ENCODE measurements at regions not wholly inside any gene's neighbourhood (a gene's known extent, or its start where the extent isn't known, plus 50 kb on each side); places are given as distances from the start of the nearest gene placed in this dataset.
"Not testable (repeated sequence)": the region's sequence is repeated elsewhere in the genome, so short reads cannot be mapped to it uniquely, and the experiment has no call there.

GRCh38 chr14:22200977-22201605 lies 387.9 kb downstream of the DAD1 start:
- DNase-seq (ENCODE audit: low read depth) = peak; percentile 50

- DNase-seq (ENCODE audit: low read depth) = not testable (repeated sequence)
These were observed 388.9 kb downstream of the DAD1 start for GRCh38 chr14:22200131-22200530.

- DNase-seq (ENCODE audit: low read depth) = no peak
These were observed 394.4 kb downstream of the DAD1 start for GRCh38 chr14:22194664-22195063.

GRCh38 chr14:22190411-22191191 lies 398.4 kb downstream of the DAD1 start:
- DNase-seq (ENCODE audit: low read depth) = no peak

GRCh38 chr14:22189881-22190280 lies 399.1 kb downstream of the DAD1 start:
- DNase-seq (ENCODE audit: low read depth) = no peak

- no peak for DNase-seq (ENCODE audit: low read depth)
These were observed 400.7 kb downstream of the DAD1 start for GRCh38 chr14:22188318-22188717.

GRCh38 chr14:22185789-22186188 lies 403.2 kb downstream of the DAD1 start:
- DNase-seq (ENCODE audit: low read depth) = no peak

- DNase-seq (ENCODE audit: low read depth) = no peak
These were observed 403.8 kb downstream of the DAD1 start for GRCh38 chr14:22185191-22185590.

GRCh38 chr14:22184830-22185168 lies 404.2 kb downstream of the DAD1 start:
- DNase-seq (ENCODE audit: low read depth) = no peak

GRCh38 chr14:22184157-22184829 lies 404.7 kb downstream of the DAD1 start:
- no peak for DNase-seq (ENCODE audit: low read depth)

- no peak for DNase-seq (ENCODE audit: low read depth)
These were observed 409.0 kb downstream of the DAD1 start for GRCh38 chr14:22180045-22180444.

GRCh38 chr14:22179190-22179589 lies 409.8 kb downstream of the DAD1 start:
- no peak for DNase-seq (ENCODE audit: low read depth)

GRCh38 chr14:22178333-22178839 lies 410.6 kb downstream of the DAD1 start:
- no peak for DNase-seq (ENCODE audit: low read depth)

- no peak for DNase-seq (ENCODE audit: low read depth)
These were observed 411.2 kb downstream of the DAD1 start for GRCh38 chr14:22177870-22178269.

GRCh38 chr14:22176957-22177356 lies 412.1 kb downstream of the DAD1 start:
- DNase-seq (ENCODE audit: low read depth) = no peak

- DNase-seq (ENCODE audit: low read depth) = not testable (repeated sequence)
These were observed 413.8 kb downstream of the DAD1 start for GRCh38 chr14:22175278-22175558.

- DNase-seq (ENCODE audit: low read depth) = no peak
These were observed 414.4 kb downstream of the DAD1 start for GRCh38 chr14:22174412-22175277.

- no peak for DNase-seq (ENCODE audit: low read depth)
These were observed 420.7 kb downstream of the DAD1 start for GRCh38 chr14:22168092-22168955.

GRCh38 chr14:22164616-22165015 lies 424.4 kb downstream of the DAD1 start:
- no peak for DNase-seq (ENCODE audit: low read depth)

- no peak for DNase-seq (ENCODE audit: low read depth)
These were observed 426.0 kb downstream of the DAD1 start for GRCh38 chr14:22163051-22163450.

GRCh38 chr14:22159957-22160356 lies 429.1 kb downstream of the DAD1 start:
- DNase-seq (ENCODE audit: low read depth) = no peak
